ENCODE measurements at regions not wholly inside any gene's neighbourhood (a gene's known extent, or its start where the extent isn't known, plus 50 kb on each side); places are given as distances from the start of the nearest gene placed in this dataset.

GRCh38 chr17:36722121-36722902, 120.9 kb downstream of the MRM1 start (continued):
- TF ChIP-seq ZNF76 (tag by site-specific recombination; IDR thresholded peaks at IDR 0.05; ENCODE audit: borderline replicate concordance, low read depth) (peak; percentile 61; the same call in 1 of the 2 replicates), PATZ1 (tag by site-specific recombination; IDR thresholded peaks at IDR 0.05) (peak; percentile 89), ZNF26 (tag by site-specific recombination; IDR thresholded peaks at IDR 0.05) (no peak), ZNF530 (tag by site-specific recombination; IDR thresholded peaks at IDR 0.05; ENCODE audit: low read depth) (no peak), ZNF211 (tag by site-specific recombination; IDR thresholded peaks at IDR 0.05; ENCODE audit: low read depth) (no peak), ZNF843 (tag by site-specific recombination; IDR thresholded peaks at IDR 0.05) (0 out of 2 replicates have a peak, but pooled peaks have one; percentile 15), TCF7L2 (IDR thresholded peaks at IDR 0.05; ENCODE audit: borderline replicate concordance, low read depth, low read length) (no peak), KLF7 (tag by site-specific recombination; IDR thresholded peaks at IDR 0.05; ENCODE audit: borderline replicate concordance) (peak; percentile 65; the same call in 1 of the 2 replicates), GLIS1 (tag by site-specific recombination; IDR thresholded peaks at IDR 0.05) (peak; percentile 98), ZSCAN16 (tag by site-specific recombination; IDR thresholded peaks at IDR 0.05) (peak; percentile 26; the same call in 1 of the 2 replicates), BCL11B (tag by site-specific recombination; IDR thresholded peaks at IDR 0.05; ENCODE audit: low read depth) (peak; percentile 81; the same call in 1 of the 2 replicates), SCRT1 (tag by site-specific recombination; IDR thresholded peaks at IDR 0.05; ENCODE audit: borderline replicate concordance) (no peak), ZNF335 (tag by site-specific recombination; conservative IDR thresholded peaks at IDR 0.05) (peak; percentile 98), ZNF580 (tag by site-specific recombination; IDR thresholded peaks at IDR 0.05) (0 out of 2 replicates have a peak, but pooled peaks have one; percentile 24), IKZF3 (tag by site-specific recombination; IDR thresholded peaks at IDR 0.05) (peak; percentile 42; the same call in 1 of the 2 replicates), ZNF341 (tag by site-specific recombination; IDR thresholded peaks at IDR 0.05; ENCODE audit: low read depth) (peak; percentile 12; the same call in 1 of the 2 replicates), ZNF114 (tag by site-specific recombination; IDR thresholded peaks at IDR 0.05) (no peak)

- Histone ChIP-seq H3K4me3 (ENCODE audit: low read depth, low read length) (no peak overlapping the region), H3K27ac (ENCODE audit: extremely low read depth, low read depth, low read length) (peak overlapping the region; percentile 59; the same call in 1 of the 2 replicates), H3K4me1 (ENCODE audit: control insufficient read depth, insufficient read depth, low read length) (peaks cover 10% of the 10 kb centered on the region), H3K36me3 (ENCODE audit: control insufficient read depth in 2 of 2, insufficient read depth in 1 of 2, low read length in 2 of 2) (no peaks in the 10 kb centered on the region), H3K9me3 (ENCODE audit: control insufficient read depth, insufficient read depth, low read depth, low read length) (no peaks in the 10 kb centered on the region)
- ChIA-PET POLR2A (interaction anchor here (1.1 to 1.2 kb wide), 2 partner anchors 126 to 215 kb away, joined by 3 to 6 read pairs; partner anchors contain the start of gene LHX1), CTCF (interaction anchor here (0.6 to 1.4 kb wide), 3 partner anchors 16 to 364 kb away, joined by 3 to 4 read pairs (median 3); no protein-coding TSS in a partner anchor)
- TF ChIP-seq ZIC2 (tag by site-specific recombination; IDR thresholded peaks at IDR 0.05) = peak; percentile 6; the same call in 1 of the 2 replicates
- no peak for TF ChIP-seq KLF8 (tag by site-specific recombination; IDR thresholded peaks at IDR 0.05)
- no peak for TF ChIP-seq ZNF629 (tag by site-specific recombination; IDR thresholded peaks at IDR 0.05)
- 0 out of 2 replicates have a peak, but pooled peaks have one; percentile 5 for TF ChIP-seq ZBTB10 (tag by site-specific recombination; IDR thresholded peaks at IDR 0.05)
- no peak for TF ChIP-seq ZNF148 (tag by site-specific recombination; IDR thresholded peaks at IDR 0.05; ENCODE audit: borderline replicate concordance)
- TF ChIP-seq GLIS2 (tag by site-specific recombination; IDR thresholded peaks at IDR 0.05) = 0 out of 2 replicates have a peak, but pooled peaks have one; percentile 0
- TF ChIP-seq SP3 (tag by site-specific recombination; IDR thresholded peaks at IDR 0.05) = 0 out of 2 replicates have a peak, but pooled peaks have one; percentile 5
Observed at GRCh38 chr17:36722903-36723263, 121.5 kb downstream of the MRM1 start.

Data from HEK293 (cell line).